HG02759 (cell line): ENCODE measurements at regions not wholly inside any gene's neighbourhood (a gene's known extent, or its start where the extent isn't known, plus 50 kb on each side); places are given as distances from the start of the nearest gene placed in this dataset.
A peak's percentile ranks its signal among the peaks of the same experiment; 100 is the strongest.
"Not testable (repeated sequence)": the region's sequence is repeated elsewhere in the genome, so short reads cannot be mapped to it uniquely, and the experiment has no call there.

Experiments
- ATAC-seq: cut with Tn5 transposase; IDR thresholded peaks from one replicate; pipeline ENCODE4 v1.9.1; 2021; ENCODE audit warnings: mild to moderate bottlenecking, moderate library complexity; ENCODE audit not compliant: unreplicated experiment

- ATAC-seq: not testable (repeated sequence)
Observed at GRCh38 chr1:121050097-121050496, 134.0 kb downstream of the FAM72B start.

- not testable (repeated sequence) for ATAC-seq
Observed at GRCh38 chr1:121051161-121051790, 132.9 kb downstream of the FAM72B start.

GRCh38 chr1:121052081-121052660 lies 132.0 kb downstream of the FAM72B start:
- ATAC-seq: not testable (repeated sequence)

GRCh38 chr1:121054928-121055327 lies 129.2 kb downstream of the FAM72B start:
- ATAC-seq: not testable (repeated sequence)

- ATAC-seq: not testable (repeated sequence)
Observed at GRCh38 chr1:121066925-121067324, 117.2 kb downstream of the FAM72B start.

- not testable (repeated sequence) for ATAC-seq
Observed at GRCh38 chr1:121068738-121069499, 115.2 kb downstream of the FAM72B start.

- not testable (repeated sequence) for ATAC-seq
Observed at GRCh38 chr1:121073852-121074251, 110.3 kb downstream of the FAM72B start.

GRCh38 chr1:121075254-121075805 lies 108.8 kb downstream of the FAM72B start:
- ATAC-seq: not testable (repeated sequence)

- peak; percentile 92 for ATAC-seq
Observed at GRCh38 chr1:121076674-121077073, 107.5 kb downstream of the FAM72B start.

- ATAC-seq: not testable (repeated sequence)
Observed at GRCh38 chr1:121079655-121080054, 104.5 kb downstream of the FAM72B start.

GRCh38 chr1:121080197-121080903 lies 103.8 kb downstream of the FAM72B start:
- ATAC-seq: not testable (repeated sequence)

- not testable (repeated sequence) for ATAC-seq
Observed at GRCh38 chr1:121080904-121081264, 103.3 kb downstream of the FAM72B start.

- ATAC-seq: not testable (repeated sequence)
Observed at GRCh38 chr1:121081625-121082199, 102.4 kb downstream of the FAM72B start.

- ATAC-seq: not testable (repeated sequence)
Observed at GRCh38 chr1:121082995-121083394, 101.1 kb downstream of the FAM72B start.

GRCh38 chr1:121086249-121086648 lies 97.9 kb downstream of the FAM72B start:
- not testable (repeated sequence) for ATAC-seq

- ATAC-seq: not testable (repeated sequence)
Observed at GRCh38 chr1:121087221-121087620, 96.9 kb downstream of the FAM72B start.

- ATAC-seq: not testable (repeated sequence)
Observed at GRCh38 chr1:121088568-121088967, 95.6 kb downstream of the FAM72B start.

GRCh38 chr1:121092329-121092968 lies 91.7 kb downstream of the FAM72B start:
- ATAC-seq: not testable (repeated sequence)

- not testable (repeated sequence) for ATAC-seq
Observed at GRCh38 chr1:121095014-121095413, 89.1 kb downstream of the FAM72B start.
